SKM-1 treated with dmso at 0.1 percent for 144 hours (cell line): ENCODE measurements at regions not wholly inside any gene's neighbourhood (a gene's known extent, or its start where the extent isn't known, plus 50 kb on each side); places are given as distances from the start of the nearest gene placed in this dataset.

Experiments
- DNase-seq: peaks from one replicate; lab custom pipeline; 2025; ENCODE audit not compliant: unreplicated experiment; lab: John Stamatoyannopoulos, UW

DNA sequence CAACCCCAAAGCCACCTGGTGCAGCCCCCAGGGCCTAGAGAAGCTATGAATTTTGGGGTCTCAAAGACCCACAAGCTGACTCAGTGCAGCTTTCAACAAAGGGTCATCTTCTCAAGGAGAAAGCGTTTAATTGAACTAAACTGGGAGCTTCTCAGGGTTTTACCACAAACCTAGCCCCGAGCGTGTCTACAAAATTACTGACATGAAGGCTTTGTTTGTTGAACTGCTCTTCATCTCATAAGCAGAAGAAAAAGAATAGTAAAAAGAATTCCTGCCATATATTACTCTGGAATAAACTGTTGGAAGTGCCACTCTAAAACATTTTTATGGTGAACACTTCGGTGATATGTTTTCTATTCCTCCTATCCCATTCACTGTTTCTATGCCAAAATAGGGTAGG, 50.8 kb upstream of the INCENP start:
- DNase-seq = no peak

DNA sequence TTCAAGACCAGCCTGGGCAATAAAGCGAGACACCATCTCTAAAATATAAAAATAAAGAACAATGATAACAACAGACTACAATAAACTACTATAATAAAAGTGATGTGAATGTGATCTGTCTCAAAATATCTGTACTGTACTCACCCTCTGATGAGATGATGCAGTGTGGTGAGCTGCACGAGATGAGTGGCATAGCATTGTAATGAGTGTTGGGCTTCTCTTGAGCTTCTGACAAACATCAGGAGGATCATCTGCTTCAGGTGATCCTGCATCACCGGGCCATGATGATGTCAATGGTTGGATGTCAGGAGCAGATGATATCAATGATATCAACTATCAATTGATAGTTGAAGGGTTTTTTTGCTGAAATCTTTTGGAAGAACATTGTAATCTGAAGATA, 52.4 kb upstream of the INCENP start:
- DNase-seq = no peak

- DNase-seq = no peak
Observed at GRCh38 chr11:62069986-62070919, 53.6 kb upstream of the INCENP start.

DNA sequence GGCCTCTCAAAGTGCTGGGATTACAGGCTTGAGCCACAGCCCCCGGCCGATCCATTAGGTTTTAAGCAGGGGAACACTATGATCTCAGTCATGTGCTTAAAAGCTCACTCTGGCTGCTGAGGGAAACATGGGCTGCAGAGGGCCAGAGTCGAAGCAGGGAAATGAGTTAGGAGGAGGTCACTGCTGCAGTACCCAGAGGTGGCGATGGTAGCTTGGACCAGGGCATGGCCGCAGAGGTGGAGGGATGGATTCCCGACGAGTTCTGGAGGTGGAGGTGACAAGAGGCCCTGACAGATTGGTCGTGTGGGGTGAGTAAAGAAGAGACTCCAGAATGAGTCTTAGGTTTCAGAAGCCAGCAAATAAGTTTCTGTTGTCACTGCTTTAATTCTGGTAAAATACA, 54.4 kb upstream of the INCENP start:
- DNase-seq = no peak

- DNase-seq = no peak
Observed at GRCh38 chr11:62068730-62069129, 55.1 kb upstream of the INCENP start.

GRCh38 chr11:62067741-62068140, 56.1 kb upstream of the INCENP start:
- DNase-seq = no peak

DNA sequence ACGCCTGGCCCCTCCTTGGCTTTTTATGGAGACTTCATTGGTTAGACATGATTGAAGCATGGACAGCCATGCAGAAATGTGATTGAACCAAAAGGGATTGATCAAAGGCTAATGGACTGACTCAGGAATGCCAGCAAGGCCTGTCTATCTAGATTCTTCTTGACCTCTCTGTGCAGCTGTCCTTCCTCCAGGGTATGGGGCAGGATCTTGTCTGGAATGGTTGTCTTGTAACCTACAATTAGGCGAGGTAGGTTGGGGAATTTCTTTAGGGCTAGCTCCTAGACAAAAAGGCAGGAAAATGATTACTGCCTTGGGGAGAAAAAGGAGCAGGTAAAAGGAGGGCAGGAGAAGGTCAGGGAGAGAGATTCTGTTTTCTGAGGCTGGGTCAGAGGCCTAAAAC, 59.6 kb upstream of the INCENP start:
- no peak for DNase-seq

DNA sequence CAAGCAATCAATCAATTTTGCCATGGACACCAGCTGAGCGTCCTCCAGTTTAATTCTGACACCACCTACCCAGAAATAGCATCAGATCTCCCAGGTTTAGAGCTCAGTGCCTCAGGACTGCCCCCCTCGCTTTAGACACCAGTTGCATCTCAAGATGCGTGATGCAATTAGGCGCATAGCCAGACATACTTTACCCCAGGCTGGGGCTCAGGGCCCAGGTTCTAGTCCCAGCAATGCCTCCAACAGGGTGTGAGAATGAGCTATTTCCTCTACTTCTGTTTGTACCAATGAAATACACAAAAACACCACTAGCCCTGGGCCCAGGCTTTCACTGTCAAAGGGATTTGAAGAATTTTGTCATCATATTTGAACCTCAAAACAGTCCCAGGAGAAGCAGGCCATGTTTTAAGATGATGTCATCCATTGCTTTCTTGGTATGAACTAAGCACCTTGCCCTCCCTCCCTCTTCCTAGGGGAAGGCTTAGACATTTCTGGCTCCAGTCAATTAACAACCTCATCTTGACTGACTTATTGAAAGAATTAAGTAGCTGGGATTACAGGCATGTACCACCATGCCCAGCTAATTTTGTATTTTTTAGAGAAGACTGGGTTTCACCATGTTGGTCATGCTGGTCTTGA, 61.5 kb upstream of the INCENP start:
- DNase-seq = no peak

GRCh38 chr11:62061356-62062222, 62.2 kb upstream of the INCENP start:
- no peak for DNase-seq

DNA sequence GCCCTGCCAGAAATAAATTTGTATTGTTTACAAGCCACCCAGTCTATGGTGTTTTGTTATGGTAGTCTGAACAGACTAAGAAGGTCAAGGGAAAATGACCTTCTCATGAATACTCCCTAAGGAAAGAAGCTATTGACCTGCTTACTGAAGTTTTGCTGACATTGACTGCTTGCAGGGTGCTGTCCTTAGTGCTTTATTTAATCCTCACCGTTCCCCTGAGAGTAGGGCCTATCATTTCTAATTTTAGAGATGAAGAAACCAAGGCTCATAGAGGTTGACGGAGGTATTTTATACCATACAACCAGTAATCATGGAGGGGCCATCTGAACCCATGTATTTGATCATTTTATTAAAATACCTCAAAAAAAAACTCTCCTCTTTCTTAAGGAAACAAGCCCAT, 66.7 kb upstream of the INCENP start:
- DNase-seq = no peak

DNA sequence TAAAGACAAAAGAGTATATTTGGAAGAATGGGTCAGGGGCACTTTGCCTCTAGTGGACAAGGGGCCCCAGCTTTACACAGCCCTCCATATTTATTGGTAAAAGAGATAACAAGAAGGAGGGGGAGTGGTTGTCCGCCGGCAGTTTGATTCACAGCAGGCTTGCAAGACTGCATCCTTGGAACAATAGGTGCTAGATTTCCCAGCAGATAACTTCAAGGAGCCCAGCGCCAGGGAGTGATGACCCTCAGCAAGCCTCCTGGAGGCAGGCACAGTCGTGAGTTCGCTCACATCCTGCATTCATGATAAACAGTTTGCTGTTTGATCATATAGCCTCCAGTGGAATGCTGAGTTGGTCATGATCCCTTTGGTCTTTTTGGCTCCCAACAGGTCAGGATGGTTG, 67.8 kb upstream of the INCENP start:
- DNase-seq = no peak

DNA sequence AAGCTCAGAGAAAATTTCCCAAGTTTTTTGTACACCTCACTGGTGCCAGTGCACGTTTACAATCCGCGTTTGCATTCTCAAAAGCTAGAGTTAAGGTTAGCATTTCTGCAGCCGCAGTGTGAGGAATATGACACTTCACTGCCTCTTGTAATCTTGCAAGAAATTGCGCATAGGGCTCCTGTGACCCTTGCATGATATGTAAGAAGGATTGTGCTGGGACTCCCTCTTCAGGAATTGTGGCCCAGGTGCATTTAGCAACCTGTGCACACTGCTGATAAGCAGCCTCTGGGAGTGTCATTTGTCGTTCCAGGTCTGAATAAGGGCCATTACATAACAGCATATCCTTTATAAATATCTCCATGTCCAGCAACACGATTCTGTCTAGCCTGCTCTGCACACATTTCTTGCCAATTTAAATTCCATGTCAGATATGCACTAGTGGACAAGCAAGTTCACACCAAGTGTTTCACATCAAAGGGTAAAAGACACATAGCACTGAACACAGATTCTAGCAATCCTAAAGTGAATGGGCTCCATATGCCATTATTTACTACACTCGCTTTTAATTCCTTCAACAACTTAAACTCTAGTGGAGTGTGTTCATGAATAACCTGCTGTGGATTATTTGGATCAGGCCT, 69.2 kb upstream of the INCENP start:
- DNase-seq = peak; percentile 1

GRCh38 chr11:62054081-62054480, 69.7 kb upstream of the INCENP start:
- no peak for DNase-seq

DNA sequence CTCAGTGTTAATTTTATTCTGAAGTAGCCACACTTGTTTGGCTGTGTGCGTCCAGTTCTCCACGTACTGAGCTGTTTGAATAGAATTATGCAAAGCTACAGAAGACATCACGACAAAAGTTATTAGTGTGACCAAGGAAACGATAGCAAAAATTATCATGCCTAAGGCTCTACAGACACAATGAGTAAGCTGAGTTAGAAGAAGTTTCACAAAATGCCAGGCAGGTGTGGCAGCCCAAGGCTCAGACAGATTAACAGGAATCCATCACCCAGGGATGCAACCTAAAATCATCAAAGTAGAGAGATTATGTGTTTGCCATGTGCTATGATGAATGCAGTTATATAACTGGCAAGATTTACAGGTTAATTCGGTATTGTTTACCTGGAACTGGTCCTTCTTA, 73.1 kb upstream of the INCENP start:
- no peak for DNase-seq

- DNase-seq = no peak
Observed at GRCh38 chr11:62048100-62048499, 75.7 kb upstream of the INCENP start.

DNA sequence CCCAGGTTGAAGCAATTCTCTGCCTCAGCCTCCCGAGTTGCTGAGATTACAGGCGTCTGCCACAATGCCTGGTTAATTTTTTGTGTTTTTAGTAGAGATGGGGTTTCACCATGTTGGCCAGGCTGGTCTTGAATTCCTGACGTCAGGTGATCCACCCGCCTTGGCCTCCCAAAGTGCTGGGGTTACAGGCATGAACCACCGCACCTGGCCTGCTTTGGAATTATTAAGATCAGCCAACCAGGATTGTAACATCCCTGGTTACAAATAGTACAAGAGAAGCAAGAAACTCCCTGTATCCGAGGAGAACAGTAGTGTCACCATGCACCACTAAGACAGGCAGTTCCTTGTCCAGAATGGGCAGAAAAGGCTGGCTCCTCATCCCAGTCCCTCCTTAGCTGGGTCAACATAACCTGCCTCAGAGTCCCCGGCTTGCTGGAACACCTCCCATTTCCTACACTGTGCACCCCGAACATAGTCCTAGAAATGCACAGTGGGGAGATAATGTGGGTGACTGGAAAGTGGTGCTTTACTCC, 77.2 kb upstream of the INCENP start:
- DNase-seq = no peak

DNA sequence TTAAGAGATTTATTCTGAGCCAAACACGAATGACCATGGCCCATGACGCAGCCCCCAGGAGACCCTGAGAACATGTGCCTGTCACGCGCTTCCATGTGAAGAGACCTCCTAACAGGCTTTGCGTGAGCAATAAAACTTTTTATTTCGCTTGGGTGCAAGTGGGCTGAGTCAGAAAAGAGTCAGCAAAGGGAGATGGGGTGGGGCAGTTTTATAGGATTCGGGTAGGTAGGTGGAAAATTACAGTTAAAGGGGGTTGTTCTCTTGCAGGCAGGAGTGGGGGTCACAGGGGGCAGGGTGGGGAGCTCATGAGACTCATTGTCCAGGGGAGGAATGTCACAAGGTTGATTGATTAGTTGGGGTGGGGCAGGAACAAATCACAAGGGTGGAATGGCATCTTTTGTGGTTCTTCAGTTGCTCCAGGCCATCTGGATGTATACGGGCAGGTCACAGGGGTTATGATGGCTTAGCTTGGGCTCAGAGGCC, 77.2 kb upstream of the FTH1 start:
- DNase-seq = no peak

DNA sequence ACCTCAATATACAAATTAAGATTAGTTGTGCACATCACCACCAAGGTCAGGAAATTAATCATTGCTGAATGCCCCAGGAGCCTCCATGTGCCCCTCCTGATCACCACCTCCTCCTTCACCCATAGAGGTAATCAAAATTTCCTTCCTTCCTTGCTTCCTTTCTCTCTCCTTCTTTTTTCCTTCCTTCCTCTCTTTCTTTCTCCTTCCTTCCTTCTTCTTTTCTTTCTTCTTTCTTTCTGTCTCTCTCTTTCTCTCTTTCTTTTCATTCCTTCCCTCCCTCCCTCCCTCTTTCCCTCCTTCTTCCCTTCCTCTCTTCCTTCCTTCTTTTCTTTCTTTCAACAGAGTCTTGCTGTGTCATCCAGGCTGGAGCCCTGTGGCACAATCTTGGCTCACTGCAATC, 67.9 kb upstream of the FTH1 start:
- no peak for DNase-seq

GRCh38 chr11:62034036-62034338, 66.6 kb upstream of the FTH1 start:
- DNase-seq = no peak

- peak; percentile 37 for DNase-seq
Observed at GRCh38 chr11:62033191-62034035, 66.0 kb upstream of the FTH1 start.
